OCI-LY1 (cell line): ENCODE measurements at regions not wholly inside any gene's neighbourhood (a gene's known extent, or its start where the extent isn't known, plus 50 kb on each side); places are given as distances from the start of the nearest gene placed in this dataset.

Source experiments
- H2AFZ ChIP-seq: fragments of 200-600 bp; sonication (generic), shearing (Covaris generic); 2 replicates; pipeline ENCODE4 v1.6.0; 2014; ENCODE audit warnings: antibody characterized with exemption, mild to moderate bottlenecking, low read length
- H3F3A ChIP-seq: fragments of 200-600 bp; sonication (generic), shearing (Covaris generic); 2 replicates; pipeline ENCODE4 v1.6.0; 2014; ENCODE audit warnings: mild to moderate bottlenecking, antibody characterized with exemption, low read length, moderate library complexity; ENCODE audit not compliant: insufficient read depth
- H3K27ac ChIP-seq: fragments of 200-600 bp; sonication (generic); 2 replicates; pipeline ENCODE4 v1.5.1; 2014; ENCODE audit warnings: low read length, mixed run types, mild to moderate bottlenecking, low read depth; ENCODE audit not compliant: poor library complexity, severe bottlenecking
- H3K27me3 ChIP-seq: fragments of 200-600 bp; sonication (generic); 2 replicates; pipeline ENCODE4 v1.6.0; 2014; ENCODE audit warnings: antibody characterized with exemption, mild to moderate bottlenecking, low read length, moderate library complexity; ENCODE audit not compliant: insufficient read depth
- H3K36me3 ChIP-seq: fragments of 200-600 bp; sonication (generic); 2 replicates; pipeline ENCODE4 v1.6.1; 2014; ENCODE audit warnings: mild to moderate bottlenecking, antibody characterized with exemption, low read length, moderate library complexity, mixed read lengths; ENCODE audit not compliant: insufficient read depth
- H3K4me1 ChIP-seq: fragments of 200-600 bp; sonication (generic); 2 replicates; pipeline ENCODE4 v1.5.1; 2014; ENCODE audit warnings: mild to moderate bottlenecking, low read length, moderate library complexity; ENCODE audit not compliant: insufficient read depth, severe bottlenecking
- H3K4me2 ChIP-seq: fragments of 200-600 bp; sonication (generic), shearing (Covaris generic); 2 replicates; pipeline ENCODE4 v1.6.1; 2014; ENCODE audit warnings: low read length
- H3K4me3 ChIP-seq: fragments of 200-600 bp; sonication (generic); 2 replicates; pipeline ENCODE4 v1.5.1; 2014; ENCODE audit warnings: low read length, low read depth, mild to moderate bottlenecking, mixed read lengths; ENCODE audit not compliant: poor library complexity, severe bottlenecking
- H3K79me2 ChIP-seq: fragments of 200-600 bp; shearing (Covaris generic); 2 replicates; pipeline ENCODE4 v1.6.1; 2016; ENCODE audit warnings: mixed run types, low read length, mixed read lengths; ENCODE audit not compliant: insufficient read depth
- H3K9ac ChIP-seq: fragments of 200-600 bp; sonication (generic), shearing (Covaris generic); 2 replicates; pipeline ENCODE4 v1.6.1; 2014; ENCODE audit warnings: mild to moderate bottlenecking, low read length, mixed read lengths
- H3K9me2 ChIP-seq: fragments of 200-600 bp; sonication (generic), shearing (Covaris generic); 2 replicates; pipeline ENCODE4 v1.6.1; 2014; ENCODE audit warnings: low read depth, mild to moderate bottlenecking, low read length, mixed read lengths
- H3K9me3 ChIP-seq: fragments of 200-600 bp; shearing (Covaris generic); 2 replicates; pipeline ENCODE4 v1.6.1; 2014; ENCODE audit warnings: low read length, mixed read lengths
- H4K20me1 ChIP-seq: fragments of 200-600 bp; sonication (generic), shearing (Covaris generic); 2 replicates; pipeline ENCODE4 v1.6.0; 2016; ENCODE audit warnings: mild to moderate bottlenecking, low read length; ENCODE audit not compliant: insufficient read depth
- CTCF ChIP-seq: fragments of 200-600 bp; sonication (generic), shearing (Covaris generic); IDR thresholded peaks from 2 replicates; pipeline ENCODE4 v1.5.1; 2017; ENCODE audit warnings: mild to moderate bottlenecking, antibody characterized with exemption, low read length, moderate library complexity, mixed read lengths
- EZH2 ChIP-seq: fragments of 200-600 bp; sonication (generic), shearing (Covaris generic); IDR thresholded peaks from 2 replicates; pipeline ENCODE4 v1.8.0; 2017; ENCODE audit warnings: borderline replicate concordance, mixed run types, mild to moderate bottlenecking, antibody characterized with exemption, low read length, moderate library complexity, mixed read lengths

- Histone ChIP-seq H3K4me3 (no peak overlapping the region), H4K20me1 (no peaks in the 10 kb centered on the region; the same call in 1 of the 2 replicates), H3K36me3 (no peaks in the 10 kb centered on the region), H2AFZ (no peak overlapping the region), H3F3A (no peaks in the 10 kb centered on the region), H3K9ac (no peak overlapping the region), H3K9me3 (no peaks in the 10 kb centered on the region), H3K79me2 (no peaks in the 10 kb centered on the region), H3K27ac (no peak overlapping the region), H3K4me1 (no peaks in the 10 kb centered on the region), H3K4me2 (no peak overlapping the region), H3K27me3 (no peaks in the 10 kb centered on the region), H3K9me2 (no peaks in the 10 kb centered on the region)
- no peak for TF ChIP-seq CTCF
Measured at GRCh38 chr5:123706531-123706930, 194.6 kb downstream of the CSNK1G3 start.

- Histone ChIP-seq H3K4me3 (no peak overlapping the region), H3K27ac (no peak overlapping the region), H3K9ac (no peak overlapping the region), H4K20me1 (no peaks in the 10 kb centered on the region; the same call in 1 of the 2 replicates), H3F3A (no peaks in the 10 kb centered on the region), H3K79me2 (no peaks in the 10 kb centered on the region), H3K4me1 (no peaks in the 10 kb centered on the region), H3K9me3 (no peaks in the 10 kb centered on the region), H2AFZ (no peak overlapping the region), H3K27me3 (no peaks in the 10 kb centered on the region), H3K9me2 (no peaks in the 10 kb centered on the region), H3K36me3 (no peaks in the 10 kb centered on the region), H3K4me2 (no peak overlapping the region)
- TF ChIP-seq CTCF (no peak), EZH2 (no peak)
Measured at GRCh38 chr5:123705741-123706140, 193.8 kb downstream of the CSNK1G3 start.

- no peaks in the 10 kb centered on the region for H3K9me2 ChIP-seq
- no peak overlapping the region for H3K4me3 ChIP-seq
- no peaks in the 10 kb centered on the region; the same call in 1 of the 2 replicates for H4K20me1 ChIP-seq
- H3K27ac ChIP-seq: no peak overlapping the region
- no peak overlapping the region for H3K4me2 ChIP-seq
- TF ChIP-seq EZH2 (no peak), CTCF (no peak)
- H3K4me1 ChIP-seq: no peaks in the 10 kb centered on the region
- H3K79me2 ChIP-seq: no peaks in the 10 kb centered on the region
- H3K36me3 ChIP-seq: no peaks in the 10 kb centered on the region
- no peaks in the 10 kb centered on the region for H3K27me3 ChIP-seq
- H3K9ac ChIP-seq: no peak overlapping the region
- H3K9me3 ChIP-seq: no peaks in the 10 kb centered on the region
- no peaks in the 10 kb centered on the region for H3F3A ChIP-seq
- no peak overlapping the region for H2AFZ ChIP-seq
Measured at GRCh38 chr5:123701511-123702200, 189.7 kb downstream of the CSNK1G3 start.
